Retinal pigment epithelial cell (primary cell): ENCODE measurements at regions not wholly inside any gene's neighbourhood (a gene's known extent, or its start where the extent isn't known, plus 50 kb on each side); places are given as distances from the start of the nearest gene placed in this dataset.

Experiments
- DNase-seq: peaks from one replicate; pipeline ENCODE4 v3.0.0-alpha.2; 2010; ENCODE audit warnings: low read depth
- H3K4me3 ChIP-seq: 2 replicates; pipeline ENCODE4 v1.5.1; 2011; ENCODE audit warnings: mild to moderate bottlenecking, low read length, control low read depth, moderate library complexity
- CTCF ChIP-seq: conservative IDR thresholded peaks from 2 replicates; pipeline ENCODE4 v1.5.1; 2011; ENCODE audit warnings: low read depth, low read length, control low read depth, inconsistent platforms

DNA sequence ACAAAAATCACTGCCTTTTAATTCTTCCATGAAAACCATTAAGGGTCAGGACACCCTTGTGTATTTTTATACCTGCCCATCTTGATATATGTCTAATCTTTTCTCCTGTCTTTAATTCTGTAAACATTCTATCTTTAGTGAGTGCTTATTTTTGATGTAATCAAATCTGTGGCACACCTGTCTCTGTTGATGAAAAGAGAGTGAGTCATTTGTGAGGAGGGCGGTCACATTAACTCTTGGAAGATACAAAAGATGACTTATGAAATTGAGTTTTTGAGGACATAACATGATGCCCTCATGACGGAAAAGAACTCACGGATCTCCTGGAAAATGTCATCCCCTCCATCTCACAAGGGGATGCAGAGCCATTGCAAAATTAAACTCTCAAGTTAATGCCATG lies 206.5 kb upstream of the PGR start:
- no peak for DNase-seq
- no peak for TF ChIP-seq CTCF
- no peak overlapping the region for H3K4me3 ChIP-seq

GRCh38 chr11:101334581-101334980 lies 205.0 kb upstream of the PGR start:
- no peak for TF ChIP-seq CTCF
- DNase-seq = no peak
- no peak overlapping the region for H3K4me3 ChIP-seq

DNA sequence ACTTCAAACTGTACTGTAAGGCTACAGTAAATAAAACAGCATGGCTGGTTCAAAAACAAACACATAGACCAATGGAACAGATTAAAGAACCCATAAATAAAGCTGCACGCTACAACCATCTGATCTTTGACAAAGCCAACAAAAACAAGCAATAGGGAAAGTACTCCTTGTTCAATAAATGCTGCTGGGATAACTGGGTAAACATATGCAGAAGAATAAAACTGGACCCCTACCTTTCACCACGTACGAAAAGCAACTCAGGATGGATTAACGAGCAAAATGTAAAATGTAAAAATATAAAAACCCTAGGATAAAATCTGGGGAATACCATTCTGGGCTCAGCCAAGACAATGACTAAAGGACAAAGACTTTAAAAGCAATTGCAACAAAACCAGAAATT lies 201.8 kb upstream of the PGR start:
- DNase-seq = no peak
- no peak for TF ChIP-seq CTCF
- H3K4me3 ChIP-seq = no peak overlapping the region

- no peak overlapping the region for H3K4me3 ChIP-seq
- DNase-seq = peak; percentile 2
- no peak for TF ChIP-seq CTCF
Measured at GRCh38 chr11:101327908-101328307, 198.3 kb upstream of the PGR start.

DNA sequence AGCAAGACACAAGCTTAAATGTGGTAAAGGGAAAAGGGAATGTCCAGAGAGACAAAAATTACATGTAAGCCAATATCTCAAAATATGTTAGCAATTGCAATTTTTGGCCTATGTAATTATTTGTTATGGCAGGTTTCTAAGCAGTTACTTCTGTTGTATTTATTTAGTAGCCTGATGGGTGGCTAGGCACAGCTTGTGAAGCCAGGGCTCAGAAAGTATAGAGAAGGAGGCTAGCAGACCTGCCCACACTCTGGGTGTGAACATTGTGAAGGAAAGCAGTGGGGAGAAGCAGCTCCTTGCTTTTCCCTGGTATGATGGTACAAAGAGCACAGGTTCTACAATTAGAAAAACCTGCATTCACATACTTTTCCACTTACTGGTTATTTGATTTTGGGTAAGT lies 196.5 kb upstream of the PGR start:
- TF ChIP-seq CTCF = no peak
- no peak overlapping the region for H3K4me3 ChIP-seq
- no peak for DNase-seq

DNA sequence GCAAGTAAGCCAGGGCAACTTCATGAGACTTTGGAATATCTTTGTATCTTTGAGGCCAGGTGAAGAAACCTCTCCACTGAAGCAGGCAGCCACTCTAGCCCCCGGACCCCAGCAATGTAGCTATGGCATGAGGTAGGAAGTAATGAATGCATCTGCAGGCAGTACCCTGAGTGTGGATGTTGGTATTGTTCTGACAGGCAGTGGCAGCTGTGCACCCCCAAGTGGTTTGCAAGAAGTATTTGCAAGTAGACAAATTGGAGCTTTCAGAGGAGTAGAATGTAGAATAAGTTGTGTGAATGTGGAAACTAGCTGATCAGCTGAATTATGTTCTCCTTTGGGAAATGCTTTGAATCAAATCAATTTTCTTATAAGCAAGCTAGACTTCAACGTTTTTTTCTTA lies 194.4 kb upstream of the PGR start:
- no peak overlapping the region for H3K4me3 ChIP-seq
- DNase-seq = no peak
- TF ChIP-seq CTCF = peak; percentile 38

DNA sequence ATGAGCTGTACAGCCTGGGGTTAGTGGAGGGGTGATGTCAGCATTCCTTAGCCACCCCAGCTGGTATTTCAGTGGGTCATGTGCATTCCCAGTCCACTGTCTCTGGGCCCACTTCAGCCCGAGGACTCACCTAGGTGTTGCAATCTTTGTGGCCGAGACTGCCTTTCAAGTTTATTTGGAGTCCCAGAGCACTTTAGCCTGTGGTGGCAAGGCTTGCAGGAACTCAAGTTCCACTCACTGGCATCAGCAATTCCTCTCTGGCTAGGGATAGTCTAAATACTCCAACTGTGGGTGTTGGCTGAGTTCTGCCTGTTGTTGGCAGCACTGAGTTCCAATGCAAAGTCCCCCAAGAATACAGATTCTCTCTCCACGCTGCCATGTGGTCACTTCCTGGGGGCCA lies 191.6 kb upstream of the PGR start:
- H3K4me3 ChIP-seq = no peak overlapping the region
- TF ChIP-seq CTCF = no peak
- DNase-seq = no peak
